Fibroblast of villous mesenchyme (primary cell): ENCODE measurements at regions not wholly inside any gene's neighbourhood (a gene's known extent, or its start where the extent isn't known, plus 50 kb on each side); places are given as distances from the start of the nearest gene placed in this dataset.
"Not testable (repeated sequence)": the region's sequence is repeated elsewhere in the genome, so short reads cannot be mapped to it uniquely, and the experiment has no call there.

Source experiments
- DNase-seq: peaks from one replicate; pipeline ENCODE4 v3.0.0-alpha.2; 2010; ENCODE audit warnings: low read depth
- H3K4me3 ChIP-seq: 2 replicates; pipeline ENCODE4 v1.5.1; 2011; ENCODE audit warnings: low read depth, mild to moderate bottlenecking, low read length
- CTCF ChIP-seq: IDR thresholded peaks from 2 replicates; pipeline ENCODE4 v1.5.1; 2012; ENCODE audit warnings: low read depth, mild to moderate bottlenecking, low read length; ENCODE audit not compliant: insufficient read depth

- no peak for TF ChIP-seq CTCF
- DNase-seq, result no peak
- no peak overlapping the region for H3K4me3 ChIP-seq
Measured at GRCh38 chr10:44280226-44281014, 104.5 kb downstream of the CXCL12 start.

- H3K4me3 ChIP-seq, result no peak overlapping the region
- no peak for TF ChIP-seq CTCF
- DNase-seq, result no peak
Measured at GRCh38 chr10:44279426-44280126, 105.3 kb downstream of the CXCL12 start.

GRCh38 chr10:44278837-44279324 is 106.0 kb downstream of the CXCL12 start:
- no peak overlapping the region for H3K4me3 ChIP-seq
- no peak for TF ChIP-seq CTCF
- DNase-seq, result no peak

GRCh38 chr10:44268435-44268948 is 116.4 kb downstream of the CXCL12 start:
- not testable (repeated sequence) for H3K4me3 ChIP-seq, DNase-seq

GRCh38 chr10:44267007-44267406 is 117.9 kb downstream of the CXCL12 start:
- no peak overlapping the region for H3K4me3 ChIP-seq
- TF ChIP-seq CTCF, result no peak
- DNase-seq, result no peak

- DNase-seq, result peak; percentile 39
- no peak overlapping the region for H3K4me3 ChIP-seq
- no peak for TF ChIP-seq CTCF
Measured at GRCh38 chr10:44264244-44264643, 120.7 kb downstream of the CXCL12 start.

GRCh38 chr10:44263771-44264170 is 121.1 kb downstream of the CXCL12 start:
- no peak for DNase-seq
- TF ChIP-seq CTCF, result no peak
- H3K4me3 ChIP-seq, result no peak overlapping the region
